Right atrium auricular region (tissue), 2 donors: ENCODE measurements at regions not wholly inside any gene's neighbourhood (a gene's known extent, or its start where the extent isn't known, plus 50 kb on each side); places are given as distances from the start of the nearest gene placed in this dataset.
"Not testable (repeated sequence)": the region's sequence is repeated elsewhere in the genome, so short reads cannot be mapped to it uniquely, and the experiment has no call there.

Source experiments
- DNase-seq: peaks from one replicate; pipeline ENCODE4 v3.0.0-alpha.2; 2019; ENCODE audit warnings: low spot score
- H3K27ac ChIP-seq, 2 donors: fragments of 200-600 bp; sonication (generic); 1 replicate in 1 of 2; 2 replicates in 1 of 2; pipeline ENCODE4 v1.5.1; 2016 to 2019
- H3K27me3 ChIP-seq, 2 donors: fragments of 200-600 bp; sonication (generic); one replicate each; pipeline versions ENCODE4 v1.5.1 to v1.6.0; 2017 to 2019
- H3K36me3 ChIP-seq: fragments of 200-600 bp; sonication (generic); one replicate; pipeline ENCODE4 v1.5.1; 2016
- H3K4me1 ChIP-seq, 2 donors: fragments of 200-600 bp; sonication (generic); one replicate each; pipeline versions ENCODE4 v1.5.1 to v1.6.0; 2017 to 2019
- H3K4me3 ChIP-seq, 2 donors: fragments of 200-600 bp; sonication (generic); 1 replicate in 1 of 2; 2 replicates in 1 of 2; pipeline ENCODE4 v1.5.1; 2017 to 2019; ENCODE audit warnings: mild to moderate bottlenecking in 1 of 2, moderate library complexity in 1 of 2
- H3K9me3 ChIP-seq, 2 donors: fragments of 200-600 bp; sonication (generic); one replicate each; pipeline ENCODE4 v1.5.1; 2019

DNA sequence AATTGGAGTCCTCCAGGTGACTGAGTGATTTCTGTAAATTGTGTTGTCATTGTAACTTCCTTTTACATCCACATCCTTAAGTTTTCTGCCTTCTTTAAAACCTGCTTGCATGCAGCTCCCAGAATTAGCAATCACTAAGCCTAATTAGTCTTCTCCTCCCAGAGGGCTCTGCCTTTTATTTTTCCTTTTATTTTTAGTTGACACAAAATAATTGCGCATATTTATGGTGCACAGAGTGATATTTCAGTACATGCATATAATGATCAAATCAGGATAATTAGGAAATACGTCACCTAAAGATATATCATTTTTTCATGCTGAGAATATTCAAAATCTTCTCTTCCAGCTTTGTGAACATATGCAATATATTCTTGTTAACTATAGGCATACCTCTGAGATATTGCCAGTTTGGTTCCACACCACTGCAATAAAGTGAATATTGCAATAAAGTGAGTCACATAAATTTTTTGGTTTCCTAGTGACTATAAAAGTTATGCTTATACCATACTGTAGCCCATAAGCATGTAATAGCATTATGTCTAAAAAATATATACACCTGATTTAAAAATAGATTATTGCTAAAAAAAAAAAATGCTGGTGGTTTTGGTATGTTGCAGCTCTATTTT is 210.5 kb downstream of the BCL2L11 start:
- not testable (repeated sequence) for H3K9me3 ChIP-seq, DNase-seq, H3K27me3 ChIP-seq, H3K4me3 ChIP-seq, H3K27ac ChIP-seq, H3K4me1 ChIP-seq, H3K36me3 ChIP-seq

DNA sequence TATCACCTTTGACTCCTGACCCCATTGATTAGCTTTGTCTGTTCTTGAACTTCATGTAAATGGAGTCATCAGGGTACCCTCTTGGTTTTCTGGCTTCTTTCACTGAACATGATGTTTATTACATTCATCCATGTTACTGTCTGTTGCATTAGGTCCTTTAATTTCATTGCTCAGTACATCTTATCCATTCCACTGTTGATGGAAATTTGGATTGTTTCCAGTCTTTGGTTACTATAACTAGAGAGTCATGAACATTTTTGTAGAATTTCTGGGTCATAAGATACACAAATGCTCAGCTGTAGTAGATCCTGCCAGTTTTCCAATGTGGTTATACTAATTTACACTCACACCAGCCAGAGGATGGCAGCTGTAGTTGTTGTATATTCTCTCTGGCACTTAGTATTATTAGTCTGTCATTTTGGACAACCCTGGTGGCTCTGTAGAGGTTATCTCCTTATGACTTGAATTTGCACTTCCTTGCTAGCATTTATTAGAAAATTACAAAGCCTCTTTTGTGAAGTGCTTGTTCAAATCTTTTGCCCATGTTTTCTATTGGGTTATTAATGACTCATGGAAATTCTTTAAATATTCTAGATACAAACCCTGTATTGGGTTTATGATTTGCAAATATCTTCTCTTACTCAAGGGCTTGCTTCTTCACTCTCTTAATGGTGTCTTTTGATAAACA is 214.7 kb downstream of the BCL2L11 start:
- not testable (repeated sequence) for H3K36me3 ChIP-seq, H3K27ac ChIP-seq, H3K4me1 ChIP-seq, H3K27me3 ChIP-seq, H3K4me3 ChIP-seq, DNase-seq, H3K9me3 ChIP-seq

DNA sequence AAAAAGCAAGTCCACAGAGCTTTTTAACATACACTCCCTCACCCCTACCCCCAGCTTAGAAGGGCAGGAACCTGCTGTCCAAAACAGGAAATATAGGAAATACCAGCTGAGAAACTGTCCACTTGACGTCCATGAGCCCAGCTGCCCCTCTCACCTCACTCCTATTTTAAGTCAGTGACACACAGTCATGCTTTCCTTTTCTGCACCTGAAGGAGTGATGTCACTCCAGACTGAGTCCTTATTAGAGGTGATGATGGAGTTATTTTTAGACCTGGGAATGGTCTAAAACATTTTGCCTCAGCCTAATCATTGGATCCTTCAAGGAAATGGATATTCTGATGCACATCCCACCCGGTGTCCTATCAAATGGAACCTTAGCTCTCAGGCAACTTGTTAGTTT is 217.8 kb downstream of the BCL2L11 start:
- DNase-seq, H3K4me1 ChIP-seq, H3K27ac ChIP-seq, H3K36me3 ChIP-seq, H3K27me3 ChIP-seq, H3K9me3 ChIP-seq, H3K4me3 ChIP-seq: not testable (repeated sequence)

DNA sequence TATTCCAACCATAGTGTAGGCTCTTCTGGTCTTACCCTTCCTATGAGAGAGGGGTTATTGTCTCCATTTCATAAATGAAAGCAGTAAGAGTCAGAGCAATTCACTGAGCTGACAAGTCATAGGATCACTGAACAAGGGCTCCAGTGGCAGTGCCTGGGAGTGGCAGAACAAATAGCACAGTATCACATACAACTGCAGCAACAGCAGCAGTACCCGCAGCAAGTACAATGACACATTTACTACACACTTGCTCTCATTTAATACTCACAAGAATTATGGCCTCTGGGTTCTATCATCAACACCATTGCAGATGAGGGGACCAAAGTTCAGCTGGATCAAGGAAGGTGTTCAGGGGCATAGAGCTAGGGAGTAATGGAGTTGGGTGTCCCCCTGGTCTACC is 218.8 kb downstream of the BCL2L11 start:
- H3K36me3 ChIP-seq, H3K27ac ChIP-seq, DNase-seq, H3K4me3 ChIP-seq, H3K4me1 ChIP-seq, H3K9me3 ChIP-seq, H3K27me3 ChIP-seq: not testable (repeated sequence)

DNA sequence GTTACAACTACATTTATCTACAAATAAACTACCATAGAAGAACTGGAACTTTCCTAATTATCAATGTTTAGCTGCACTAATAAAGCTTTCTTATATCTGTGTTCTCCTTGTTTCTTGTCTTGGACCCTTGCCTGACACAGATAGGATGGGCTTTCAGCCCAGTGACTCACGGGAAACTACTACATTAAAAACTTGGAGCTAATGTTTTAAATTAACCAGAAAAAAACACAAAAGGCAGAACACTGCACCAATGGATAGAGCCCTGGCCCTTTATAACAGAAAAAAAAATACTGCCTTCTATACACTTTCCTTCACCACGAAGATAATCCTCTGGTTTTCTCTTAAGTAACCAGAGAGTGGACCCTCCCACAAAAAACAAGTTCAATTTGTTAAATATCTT is 223.9 kb downstream of the BCL2L11 start:
- not testable (repeated sequence) for H3K36me3 ChIP-seq, H3K4me1 ChIP-seq, H3K27me3 ChIP-seq, H3K4me3 ChIP-seq, H3K9me3 ChIP-seq, DNase-seq, H3K27ac ChIP-seq

DNA sequence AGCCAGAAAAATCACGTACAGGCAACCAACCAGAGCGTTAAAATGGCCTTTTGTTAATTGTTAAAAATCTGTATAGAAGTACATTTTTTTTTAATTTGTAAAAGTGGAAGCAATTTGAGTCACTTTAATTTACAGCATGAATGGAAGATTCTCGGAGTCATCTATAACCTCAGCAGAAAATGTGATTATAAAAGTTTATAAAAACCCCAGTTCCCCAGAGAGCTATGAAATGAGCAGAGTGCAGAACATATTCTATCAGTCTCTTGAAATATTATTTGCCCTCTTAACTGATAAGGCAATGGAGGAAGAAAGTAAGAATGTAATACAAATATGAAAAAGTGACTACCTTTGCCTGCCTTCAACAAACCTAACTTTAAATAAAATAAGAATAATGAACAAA is 224.7 kb downstream of the BCL2L11 start:
- H3K4me1 ChIP-seq, H3K4me3 ChIP-seq, H3K27ac ChIP-seq, H3K27me3 ChIP-seq, DNase-seq, H3K36me3 ChIP-seq, H3K9me3 ChIP-seq: not testable (repeated sequence)

DNA sequence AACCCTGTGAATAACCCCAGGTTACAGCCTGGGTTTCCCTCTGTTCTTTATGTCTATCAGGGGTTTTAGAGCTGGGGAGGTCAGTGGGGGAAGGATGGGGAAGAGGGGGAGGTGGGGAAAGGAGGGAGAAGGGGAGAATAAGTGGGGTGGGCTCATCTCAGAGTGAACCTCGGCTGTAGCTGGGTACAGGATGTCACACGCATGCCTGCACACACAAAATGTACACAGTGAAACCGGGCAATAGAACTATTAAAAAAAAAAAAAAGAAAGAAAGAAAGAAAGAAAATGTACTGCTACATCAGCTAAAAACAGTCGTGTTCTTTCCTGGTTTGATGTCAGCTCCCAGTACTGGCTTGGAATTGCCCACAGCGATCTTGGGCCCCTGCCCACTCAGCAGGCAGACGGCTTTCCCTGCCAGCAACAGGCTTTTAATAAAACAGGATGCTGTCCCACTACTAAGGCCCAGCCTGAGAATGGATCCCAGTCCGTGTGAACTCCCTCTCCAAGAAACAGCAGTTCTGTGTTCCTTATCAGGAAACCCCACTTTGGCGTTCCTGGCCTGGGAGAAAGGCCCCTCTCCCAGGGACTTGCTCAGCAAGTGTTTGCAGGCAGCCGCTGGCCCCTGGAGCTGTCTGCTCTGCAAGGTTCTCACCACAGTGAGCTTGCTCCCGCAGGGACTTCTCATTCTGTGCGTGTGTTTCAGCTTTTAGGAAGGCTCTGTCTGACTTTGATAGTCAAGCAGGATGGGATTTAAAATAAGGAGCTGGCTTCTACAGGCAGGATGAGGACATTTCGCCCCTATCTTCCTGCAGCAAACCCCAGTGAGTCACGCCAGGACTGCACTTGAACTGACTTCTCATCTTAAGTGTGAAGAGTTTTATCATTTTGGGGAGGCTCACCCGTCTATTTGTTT is 225.6 kb downstream of the BCL2L11 start:
- H3K36me3 ChIP-seq, H3K9me3 ChIP-seq, H3K4me3 ChIP-seq, H3K27me3 ChIP-seq, H3K4me1 ChIP-seq: not testable (repeated sequence)
- peak overlapping the region; percentile 53 to 62 for H3K27ac ChIP-seq
- peak; percentile 63 for DNase-seq

DNA sequence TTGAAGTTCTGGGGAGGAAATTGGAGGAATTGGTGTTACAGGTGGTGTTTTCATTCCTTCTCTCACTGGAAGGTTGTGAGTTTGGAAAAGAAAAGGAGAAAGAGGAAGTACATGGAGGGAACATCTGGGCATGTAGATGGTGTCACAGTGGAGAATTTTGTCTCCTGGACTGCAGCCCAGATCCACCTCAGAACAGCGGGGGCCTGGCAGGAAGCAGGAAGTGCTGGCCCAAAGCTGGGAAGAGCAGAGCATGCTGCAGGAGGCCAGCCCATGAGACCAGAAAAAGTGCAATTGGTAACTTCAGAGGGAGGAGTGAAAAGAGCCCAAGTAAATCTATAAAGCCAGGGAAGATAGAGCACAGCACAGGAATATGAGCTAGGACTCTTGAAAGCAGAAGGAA is 227.0 kb downstream of the BCL2L11 start:
- not testable (repeated sequence) for H3K4me1 ChIP-seq, H3K9me3 ChIP-seq, H3K4me3 ChIP-seq, H3K36me3 ChIP-seq, H3K27me3 ChIP-seq, DNase-seq, H3K27ac ChIP-seq

DNA sequence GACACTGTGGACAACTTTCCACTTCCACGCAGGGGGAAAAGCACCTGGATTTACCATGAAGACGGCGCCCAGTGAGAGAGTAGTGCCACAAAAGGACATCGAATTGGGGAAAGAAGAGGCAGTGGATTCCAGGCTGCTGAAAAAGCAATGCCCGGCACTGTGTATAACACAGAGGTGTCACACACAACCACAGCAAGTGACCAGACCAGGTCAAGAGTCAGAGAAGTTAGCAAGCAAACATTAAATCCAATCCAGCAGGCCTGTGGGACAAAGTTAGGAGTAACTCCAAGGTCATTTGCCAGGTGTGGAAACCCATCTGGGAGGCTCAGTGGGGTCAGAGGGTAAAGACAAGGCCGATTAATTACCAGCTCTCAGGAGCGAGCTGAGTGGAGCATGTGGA is 227.6 kb downstream of the BCL2L11 start:
- H3K9me3 ChIP-seq, H3K27me3 ChIP-seq, H3K4me1 ChIP-seq, H3K36me3 ChIP-seq, H3K27ac ChIP-seq, H3K4me3 ChIP-seq, DNase-seq: not testable (repeated sequence)

DNA sequence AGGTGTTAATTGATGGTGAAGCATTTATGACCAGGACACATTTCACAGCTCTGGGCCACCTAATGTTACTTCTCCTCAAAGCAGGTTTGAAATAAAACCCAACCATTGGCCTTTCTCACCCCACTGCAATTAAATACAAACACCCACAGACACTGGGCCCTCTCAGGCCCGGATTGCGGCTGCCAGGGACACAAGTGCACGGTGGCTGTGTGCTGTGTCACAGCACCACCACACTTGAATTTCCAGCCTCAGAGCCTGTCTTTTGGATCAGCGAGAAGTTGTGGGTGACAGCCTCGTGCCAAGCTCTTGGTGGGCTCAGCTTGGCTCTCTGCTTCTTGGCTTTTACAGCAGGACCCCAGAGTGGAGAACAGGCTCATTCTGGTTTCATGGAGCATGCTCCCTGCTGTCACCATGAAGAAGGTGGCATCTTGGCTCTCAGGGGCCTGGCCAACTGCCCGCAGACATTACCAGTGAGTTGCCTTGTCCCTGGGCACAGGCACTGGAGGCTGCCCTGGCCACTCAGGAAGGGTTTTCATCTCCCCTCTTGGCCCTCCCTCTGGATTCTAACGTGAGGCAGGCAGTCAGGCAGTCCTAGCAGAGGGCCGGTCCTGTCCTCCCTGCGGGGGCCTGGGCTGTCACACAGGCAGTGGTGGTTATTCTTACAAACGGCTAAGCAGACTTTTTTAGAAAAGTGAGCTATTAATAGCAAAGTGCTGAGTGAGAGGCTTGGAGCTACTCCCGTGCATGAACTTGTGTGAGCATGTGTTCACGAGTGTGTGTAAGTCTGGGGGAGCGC is 234.5 kb downstream of the BCL2L11 start:
- peak overlapping the region; percentile 55 to 58 for H3K27ac ChIP-seq
- not testable (repeated sequence) for H3K36me3 ChIP-seq, H3K27me3 ChIP-seq, H3K4me1 ChIP-seq, H3K4me3 ChIP-seq, DNase-seq, H3K9me3 ChIP-seq

DNA sequence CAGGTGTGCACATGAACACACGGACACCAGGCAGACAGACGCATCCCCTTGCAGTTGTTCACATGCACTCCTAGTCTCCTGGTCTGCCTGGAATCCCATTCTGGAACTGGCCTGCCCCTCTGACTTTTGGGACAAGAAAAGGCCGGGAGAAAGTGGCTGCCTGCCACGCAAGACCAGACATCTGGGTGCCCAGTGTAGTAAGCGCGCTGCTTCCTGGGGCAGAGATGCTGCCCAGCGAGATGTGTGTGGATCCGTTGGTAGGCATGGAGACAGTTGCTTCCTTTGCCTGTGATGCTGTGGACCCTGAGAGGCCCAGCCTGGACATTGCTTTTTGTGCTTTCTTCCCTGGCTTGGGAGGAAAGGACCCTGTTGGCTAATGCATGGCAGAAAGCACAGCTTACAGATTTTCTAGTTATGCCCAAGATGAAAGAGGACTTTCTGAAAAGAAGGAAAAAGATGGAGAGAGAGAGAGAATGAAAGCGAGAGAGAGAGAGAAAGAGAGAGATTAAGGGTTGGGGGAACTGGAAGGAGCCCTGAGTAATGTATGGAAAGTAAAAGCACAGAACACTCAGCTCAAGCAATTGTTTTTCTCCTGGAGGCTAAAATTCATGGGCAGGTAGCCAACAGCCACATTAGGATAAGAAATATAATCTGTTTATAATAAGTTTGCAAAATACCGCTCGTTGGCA is 235.3 kb downstream of the BCL2L11 start:
- H3K4me3 ChIP-seq, H3K36me3 ChIP-seq, DNase-seq, H3K4me1 ChIP-seq, H3K27ac ChIP-seq, H3K9me3 ChIP-seq, H3K27me3 ChIP-seq: not testable (repeated sequence)

DNA sequence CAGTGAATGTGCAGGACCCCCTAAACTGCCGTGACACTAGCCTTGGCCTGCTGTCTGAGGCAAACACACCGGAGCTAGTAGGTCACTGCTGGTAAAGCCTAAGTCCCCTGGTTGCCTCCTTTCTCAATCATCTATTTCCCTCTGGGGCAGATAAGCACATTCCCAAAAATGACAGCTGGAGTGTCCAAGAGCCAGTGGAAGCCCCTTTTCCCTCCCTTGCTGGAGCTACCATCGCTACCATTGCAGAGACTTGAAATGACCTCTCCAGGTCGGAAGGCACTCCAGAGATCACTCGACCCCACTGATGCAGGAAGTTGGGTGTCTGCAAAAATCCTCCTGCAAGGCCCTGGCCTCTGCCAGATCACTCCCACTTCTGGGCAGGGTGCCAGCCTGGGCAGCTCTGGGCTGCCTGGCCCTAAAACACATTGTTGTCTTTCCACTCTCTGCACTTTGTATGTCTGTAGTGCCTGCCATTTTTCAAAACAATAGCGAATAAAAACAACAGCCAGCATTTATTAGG is 235.9 kb downstream of the BCL2L11 start:
- H3K36me3 ChIP-seq, H3K4me1 ChIP-seq, H3K27me3 ChIP-seq, H3K27ac ChIP-seq, DNase-seq, H3K4me3 ChIP-seq, H3K9me3 ChIP-seq: not testable (repeated sequence)

DNA sequence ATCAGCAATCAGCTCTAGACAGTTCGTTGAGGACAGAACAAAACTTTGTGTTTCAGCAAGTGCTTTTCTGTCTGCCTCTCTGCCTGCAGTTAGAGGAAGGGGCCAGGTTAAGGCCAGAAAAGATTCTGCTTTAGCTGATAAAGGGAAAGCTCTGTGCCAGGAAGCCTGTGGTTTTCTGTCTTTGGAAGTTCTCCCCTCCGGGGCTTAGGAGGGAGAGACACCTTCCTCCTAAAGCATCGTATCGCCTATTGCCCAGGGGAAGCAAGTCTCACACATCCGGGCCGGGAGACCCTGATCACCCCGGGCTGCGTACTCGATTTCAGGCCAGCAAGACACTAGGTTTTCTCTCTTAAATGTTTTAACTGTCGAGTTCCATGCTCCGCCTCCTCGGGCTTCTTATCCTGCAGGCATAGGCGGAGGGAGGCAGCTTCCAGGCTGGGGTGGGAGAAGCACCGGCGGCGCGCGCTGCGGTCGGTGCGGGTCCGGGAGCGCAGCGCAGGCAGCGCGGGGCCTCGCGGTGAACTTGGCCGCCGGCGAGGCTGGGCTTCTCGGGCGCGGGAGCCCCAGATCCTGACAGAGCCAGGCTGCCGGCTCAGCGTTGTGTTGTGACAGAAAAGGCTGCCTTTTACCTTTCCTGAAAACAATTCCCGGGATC is 245.4 kb downstream of the BCL2L11 start:
- H3K36me3 ChIP-seq, H3K9me3 ChIP-seq, H3K4me1 ChIP-seq, DNase-seq, H3K27ac ChIP-seq, H3K27me3 ChIP-seq: not testable (repeated sequence)
- H3K4me3 ChIP-seq: peak overlapping the region in 1 of 2 donors; percentile 38
